ENCODE measurements at regions not wholly inside any gene's neighbourhood (a gene's known extent, or its start where the extent isn't known, plus 50 kb on each side); places are given as distances from the start of the nearest gene placed in this dataset.

GRCh38 chr12:76284816-76285750 lies 63.1 kb downstream of the BBS10 start:
- Histone ChIP-seq H3K9me3 (replicated peaks; ENCODE audit: insufficient read depth, low read length) (no peaks in the 10 kb centered on the region), H3K36me3 (replicated peaks; ENCODE audit: insufficient read depth, low read length) (no peaks in the 10 kb centered on the region), H3K9me2 (replicated peaks; ENCODE audit: insufficient read depth, low read length) (no peaks in the 10 kb centered on the region), H3K4me2 (ENCODE audit: low read depth, low read length) (no peak overlapping the region), H3K9ac (ENCODE audit: low read length) (no peak overlapping the region), H3K27ac (ENCODE audit: low read length) (no peak overlapping the region), H3K27me3 (replicated peaks; ENCODE audit: insufficient read depth, low read length) (no peaks in the 10 kb centered on the region), H4K20me1 (ENCODE audit: insufficient read depth, low read length) (no peaks in the 10 kb centered on the region), H3F3A (ENCODE audit: insufficient read depth, low read length) (no peaks in the 10 kb centered on the region), H2AFZ (ENCODE audit: low read length) (no peak overlapping the region), H3K4me3 (ENCODE audit: low read length) (no peak overlapping the region), H3K79me2 (ENCODE audit: low read length) (no peaks in the 10 kb centered on the region), H3K4me1 (ENCODE audit: low read length) (no peaks in the 10 kb centered on the region)
- TF ChIP-seq EZH2 (optimal IDR thresholded peaks at IDR 0.05; ENCODE audit: low read depth, low read length) (no peak), EZH2phosphoT487 (IDR thresholded peaks at IDR 0.05; ENCODE audit: low read length) (no peak), CTCF (IDR thresholded peaks at IDR 0.05; ENCODE audit: low read length) (no peak)
- no peak for DNase-seq

- Histone ChIP-seq H2AFZ (ENCODE audit: low read length) (no peak overlapping the region), H3K79me2 (ENCODE audit: low read length) (no peaks in the 10 kb centered on the region), H3K4me1 (ENCODE audit: low read length) (no peaks in the 10 kb centered on the region), H3K4me2 (ENCODE audit: low read depth, low read length) (no peak overlapping the region), H3K4me3 (ENCODE audit: low read length) (no peak overlapping the region), H3K27ac (ENCODE audit: low read length) (no peak overlapping the region), H3F3A (ENCODE audit: insufficient read depth, low read length) (no peaks in the 10 kb centered on the region), H3K9ac (ENCODE audit: low read length) (no peak overlapping the region), H3K27me3 (replicated peaks; ENCODE audit: insufficient read depth, low read length) (no peaks in the 10 kb centered on the region), H3K9me2 (replicated peaks; ENCODE audit: insufficient read depth, low read length) (no peaks in the 10 kb centered on the region), H3K9me3 (replicated peaks; ENCODE audit: insufficient read depth, low read length) (no peaks in the 10 kb centered on the region), H4K20me1 (ENCODE audit: insufficient read depth, low read length) (no peaks in the 10 kb centered on the region), H3K36me3 (replicated peaks; ENCODE audit: insufficient read depth, low read length) (no peaks in the 10 kb centered on the region)
- TF ChIP-seq EZH2phosphoT487 (IDR thresholded peaks at IDR 0.05; ENCODE audit: low read length), result no peak
- TF ChIP-seq CTCF (IDR thresholded peaks at IDR 0.05; ENCODE audit: low read length), result no peak
- TF ChIP-seq EZH2 (optimal IDR thresholded peaks at IDR 0.05; ENCODE audit: low read depth, low read length), result no peak
- DNase-seq, result no peak
Observed at GRCh38 chr12:76282744-76283143, 65.5 kb downstream of the BBS10 start.

- Histone ChIP-seq H3K9me2 (replicated peaks; ENCODE audit: insufficient read depth, low read length) (no peaks in the 10 kb centered on the region), H3F3A (ENCODE audit: insufficient read depth, low read length) (no peaks in the 10 kb centered on the region), H3K4me3 (ENCODE audit: low read length) (no peak overlapping the region), H3K79me2 (ENCODE audit: low read length) (no peaks in the 10 kb centered on the region), H3K4me2 (ENCODE audit: low read depth, low read length) (no peak overlapping the region), H3K9ac (ENCODE audit: low read length) (no peak overlapping the region), H3K27ac (ENCODE audit: low read length) (no peak overlapping the region), H3K4me1 (ENCODE audit: low read length) (no peaks in the 10 kb centered on the region), H3K27me3 (replicated peaks; ENCODE audit: insufficient read depth, low read length) (no peaks in the 10 kb centered on the region), H3K9me3 (replicated peaks; ENCODE audit: insufficient read depth, low read length) (no peaks in the 10 kb centered on the region), H4K20me1 (ENCODE audit: insufficient read depth, low read length) (no peaks in the 10 kb centered on the region), H3K36me3 (replicated peaks; ENCODE audit: insufficient read depth, low read length) (no peaks in the 10 kb centered on the region), H2AFZ (ENCODE audit: low read length) (no peak overlapping the region)
- no peak for TF ChIP-seq EZH2 (optimal IDR thresholded peaks at IDR 0.05; ENCODE audit: low read depth, low read length)
- TF ChIP-seq EZH2phosphoT487 (IDR thresholded peaks at IDR 0.05; ENCODE audit: low read length), result no peak
- no peak for TF ChIP-seq CTCF (IDR thresholded peaks at IDR 0.05; ENCODE audit: low read length)
- DNase-seq, result no peak
Observed at GRCh38 chr12:76277480-76277879, 70.7 kb downstream of the BBS10 start.
